H9 (cell line): ENCODE measurements at regions not wholly inside any gene's neighbourhood (a gene's known extent, or its start where the extent isn't known, plus 50 kb on each side); places are given as distances from the start of the nearest gene placed in this dataset.

ENCODE experiments used
- DNase-seq: peaks from one replicate; pipeline ENCODE4 v3.0.0-alpha.2; 2017
- H2AFZ ChIP-seq: one replicate; pipeline ENCODE4 v1.6.1; 2013; ENCODE audit warnings: mild to moderate bottlenecking, low read length, control low read depth, moderate library complexity
- H2AK5ac ChIP-seq: 2 replicates; pipeline ENCODE4 v1.6.1; 2013; ENCODE audit warnings: low read length, control low read depth, mixed read lengths; ENCODE audit not compliant: insufficient read length
- H2BK120ac ChIP-seq: one replicate; pipeline ENCODE4 v1.6.1; 2013; ENCODE audit warnings: low read depth, mild to moderate bottlenecking, low read length, control low read depth, inconsistent platforms; ENCODE audit not compliant: poor library complexity, severe bottlenecking
- H2BK12ac ChIP-seq: 2 replicates; pipeline ENCODE4 v1.6.1; 2013; ENCODE audit warnings: low read length, control low read depth, mixed read lengths, low read depth; ENCODE audit not compliant: insufficient read length
- H2BK15ac ChIP-seq: 2 replicates; pipeline ENCODE4 v1.6.1; 2013; ENCODE audit warnings: low read depth, low read length, control low read depth
- H2BK20ac ChIP-seq: one replicate; pipeline ENCODE4 v1.6.1; 2013; ENCODE audit warnings: low read depth, mild to moderate bottlenecking, low read length, control low read depth, inconsistent platforms; ENCODE audit not compliant: poor library complexity, severe bottlenecking
- H2BK5ac ChIP-seq: 2 replicates; pipeline ENCODE4 v1.6.1; 2013; ENCODE audit warnings: low read length, control low read depth, mixed read lengths; ENCODE audit not compliant: insufficient read length
- H3K14ac ChIP-seq: 2 replicates; pipeline ENCODE4 v1.6.1; 2013; ENCODE audit warnings: low read length, control low read depth; ENCODE audit not compliant: insufficient read depth
- H3K18ac ChIP-seq: 2 replicates; pipeline ENCODE4 v1.6.1; 2013; ENCODE audit warnings: low read depth, mild to moderate bottlenecking, mixed read lengths, low read length, control low read depth; ENCODE audit not compliant: insufficient read length
- H3K23ac ChIP-seq: 2 replicates; pipeline ENCODE4 v1.6.1; 2013; ENCODE audit warnings: low read length, control low read depth, mixed read lengths, low read depth; ENCODE audit not compliant: insufficient read length
- H3K23me2 ChIP-seq: 2 replicates; pipeline ENCODE4 v1.6.1; 2013; ENCODE audit warnings: low read depth, mild to moderate bottlenecking, mixed read lengths, low read length, control low read depth; ENCODE audit not compliant: insufficient read length, poor library complexity, severe bottlenecking
- H3K27ac ChIP-seq: 2 replicates; pipeline ENCODE4 v1.5.1; 2013; ENCODE audit warnings: low read length, control low read depth, mixed read lengths, low read depth; ENCODE audit not compliant: insufficient read length
- H3K27me3 ChIP-seq: 2 replicates; pipeline ENCODE4 v1.6.1; 2013; ENCODE audit warnings: low read length, control low read depth, inconsistent platforms; ENCODE audit not compliant: insufficient read depth
- H3K4ac ChIP-seq: 2 replicates; pipeline ENCODE4 v1.6.1; 2013; ENCODE audit warnings: low read depth, mild to moderate bottlenecking, control low read depth, inconsistent platforms, low read length, moderate library complexity
- H3K4me1 ChIP-seq: 2 replicates; pipeline ENCODE4 v1.6.1; 2013; ENCODE audit warnings: low read length, control low read depth, inconsistent platforms; ENCODE audit not compliant: insufficient read depth
- H3K4me2 ChIP-seq: 2 replicates; pipeline ENCODE4 v1.6.1; 2013; ENCODE audit warnings: low read length, control low read depth, mixed read lengths; ENCODE audit not compliant: insufficient read length, insufficient read depth
- H3K56ac ChIP-seq: 2 replicates; pipeline ENCODE4 v1.6.1; 2013; ENCODE audit warnings: low read depth, mild to moderate bottlenecking, mixed read lengths, low read length, control low read depth; ENCODE audit not compliant: insufficient read length
- H3K79me1 ChIP-seq: 2 replicates; pipeline ENCODE4 v1.6.1; 2013; ENCODE audit warnings: low read depth, mild to moderate bottlenecking, moderate library complexity, low read length, control low read depth, inconsistent platforms; ENCODE audit not compliant: insufficient read depth, poor library complexity, severe bottlenecking
- H3K79me2 ChIP-seq: 2 replicates; pipeline ENCODE4 v1.6.1; 2013; ENCODE audit warnings: low read length, control low read depth, inconsistent platforms; ENCODE audit not compliant: insufficient read depth
- H3K9ac ChIP-seq: 2 replicates; pipeline ENCODE4 v1.6.1; 2013; ENCODE audit warnings: low read length, control low read depth, mixed read lengths; ENCODE audit not compliant: insufficient read length; ENCODE audit errors: extremely low read depth
- H3K9me3 ChIP-seq: one replicate; pipeline ENCODE4 v1.6.1; 2013; ENCODE audit warnings: low read depth, low read length, inconsistent platforms; ENCODE audit not compliant: control insufficient read depth
- H3T11ph ChIP-seq: one replicate; pipeline ENCODE4 v1.6.1; 2013; ENCODE audit warnings: mild to moderate bottlenecking, low read length, control low read depth, inconsistent platforms
- H4K20me1 ChIP-seq: one replicate; pipeline ENCODE4 v1.6.1; 2013; ENCODE audit not compliant: control insufficient read depth, insufficient read length, insufficient read depth
- H4K5ac ChIP-seq: 2 replicates; pipeline ENCODE4 v1.6.1; 2013; ENCODE audit warnings: low read depth, mild to moderate bottlenecking, mixed read lengths, low read length, control low read depth; ENCODE audit not compliant: insufficient read length
- H4K8ac ChIP-seq: replicated peaks from 2 replicates; pipeline ENCODE4 v1.6.1; 2013; ENCODE audit warnings: low read length, control low read depth, mixed read lengths, low read depth; ENCODE audit not compliant: insufficient read length
- H4K91ac ChIP-seq: 2 replicates; pipeline ENCODE4 v1.6.1; 2013; ENCODE audit warnings: low read depth, mild to moderate bottlenecking, moderate library complexity, mixed read lengths, low read length, control low read depth; ENCODE audit not compliant: insufficient read length
- H3K27ac Mint-ChIP-seq, 3 experiments: 2 replicates in 2 of 3; 3 replicates in 1 of 3; pipeline ENCODE4 v1.8.0; 2020 to 2021; ENCODE audit warnings: mixed read lengths in 3 of 3, mild to moderate bottlenecking in 1 of 3, moderate library complexity in 1 of 3
- H3K27me3 Mint-ChIP-seq: 2 replicates; pipeline ENCODE4 v1.8.0; 2021; ENCODE audit warnings: low read depth, mild to moderate bottlenecking, moderate library complexity, mixed read lengths
- H3K36me3 Mint-ChIP-seq, 3 experiments: 2 replicates in 2 of 3; 3 replicates in 1 of 3; pipeline ENCODE4 v1.8.0; 2020 to 2021; ENCODE audit warnings: low read depth in 3 of 3, mixed read lengths in 3 of 3; ENCODE audit not compliant: insufficient read depth in 1 of 3
- H3K4me1 Mint-ChIP-seq, 2 experiments: 2 replicates each; pipeline ENCODE4 v1.8.0; 2020; ENCODE audit warnings: mixed read lengths in 2 of 2
- H3K4me3 Mint-ChIP-seq, 2 experiments: 2 replicates in 1 of 2; 3 replicates in 1 of 2; pipeline ENCODE4 v1.8.0; 2020 to 2021; ENCODE audit warnings: mild to moderate bottlenecking in 2 of 2, mixed read lengths in 2 of 2, moderate library complexity in 1 of 2
- H3K9me3 Mint-ChIP-seq, 2 experiments: 2 replicates in 1 of 2; 3 replicates in 1 of 2; pipeline ENCODE4 v1.8.0; 2020; ENCODE audit warnings: mild to moderate bottlenecking in 2 of 2, mixed read lengths in 2 of 2, moderate library complexity in 1 of 2
- WGBS: extraction: QIAGEN DNeasy Blood & Tissue Kit; methylation state at CpG from one replicate; pipeline ENCODE4 v1.1.7; 2013; ENCODE audit warnings: missing lambda C conversion rate, low lambda C conversion rate, mixed read lengths; ENCODE audit not compliant: insufficient read length; ENCODE audit errors: extremely low coverage; 5-methylcytosine and 5-hydroxymethylcytosine counted together
- TF ChIP-seq, protein P1 (sequence below): fragments of 200-600 bp; sonication (generic); conservative IDR thresholded peaks from 3 replicates; pipeline ENCODE4 v1.8.0; 2021; ENCODE audit warnings: antibody characterized with exemption, mild to moderate bottlenecking

DNA sequence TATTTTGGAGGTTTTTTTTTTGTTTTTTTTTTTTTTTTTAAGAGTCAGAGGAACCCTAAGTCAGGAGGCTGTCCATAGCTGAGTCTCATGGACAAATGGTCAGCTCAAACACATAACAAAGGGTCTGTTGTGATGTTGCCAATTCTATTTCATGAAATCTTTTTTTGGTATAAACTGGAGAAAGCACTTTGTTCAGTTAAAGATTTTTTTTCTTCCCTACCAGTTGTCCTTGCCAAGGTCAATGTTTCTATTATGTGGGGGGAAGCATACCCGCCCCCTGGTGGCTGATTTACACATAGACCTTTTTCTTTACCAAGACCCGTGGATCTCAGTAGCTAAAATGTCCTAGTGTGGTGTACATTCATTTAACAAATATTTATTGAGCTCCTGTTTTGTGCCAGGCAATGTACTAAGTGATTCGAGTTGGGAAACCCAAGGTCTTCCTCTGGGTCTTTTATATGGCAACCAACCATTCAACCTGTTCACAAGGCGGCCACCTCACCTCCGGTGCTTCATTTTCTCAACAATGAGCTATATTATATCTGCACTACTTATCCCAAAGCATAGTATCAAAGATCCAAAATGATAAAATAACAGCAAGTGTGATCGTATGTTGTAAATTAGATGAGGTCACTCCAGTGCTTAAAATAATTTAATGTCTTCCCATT lies 214.5 kb downstream of the PAH start:
- Histone ChIP-seq H4K8ac (no peak overlapping the region), H4K5ac (no peak overlapping the region), H3K79me2 (no peaks in the 10 kb centered on the region), H3K4me1 (no peaks in the 10 kb centered on the region), H4K91ac (no peak overlapping the region), H3K18ac (no peak overlapping the region), H2AFZ (no peak overlapping the region), H4K20me1 (no peaks in the 10 kb centered on the region), H3K79me1 (no peaks in the 10 kb centered on the region), H2BK120ac (no peak overlapping the region), H2BK20ac (no peak overlapping the region), H3K4ac (no peak overlapping the region), H2BK12ac (no peak overlapping the region), H3K4me2 (no peak overlapping the region), H3K14ac (no peak overlapping the region), H3T11ph (no peak overlapping the region), H3K27me3 (no peaks in the 10 kb centered on the region), H3K23ac (no peak overlapping the region), H3K23me2 (no peaks in the 10 kb centered on the region), H3K56ac (no peak overlapping the region), H3K9me3 (no peaks in the 10 kb centered on the region), H2AK5ac (no peak overlapping the region), H3K27ac (no peak overlapping the region), H2BK15ac (no peak overlapping the region), H3K9ac (no peak overlapping the region), H2BK5ac (no peak overlapping the region)
- Mint-ChIP-seq H3K27ac (no peak overlapping the region), H3K9me3 (no peaks in the 10 kb centered on the region), H3K27me3 (no peaks in the 10 kb centered on the region), H3K4me1 (peaks cover 4 to 5% of the 10 kb centered on the region in 2 experiments; a peak in 3 of 4 replicates), H3K4me3 (no peak overlapping the region), H3K36me3 (no peaks in the 10 kb centered on the region)
- TF ChIP-seq, protein P1, sequence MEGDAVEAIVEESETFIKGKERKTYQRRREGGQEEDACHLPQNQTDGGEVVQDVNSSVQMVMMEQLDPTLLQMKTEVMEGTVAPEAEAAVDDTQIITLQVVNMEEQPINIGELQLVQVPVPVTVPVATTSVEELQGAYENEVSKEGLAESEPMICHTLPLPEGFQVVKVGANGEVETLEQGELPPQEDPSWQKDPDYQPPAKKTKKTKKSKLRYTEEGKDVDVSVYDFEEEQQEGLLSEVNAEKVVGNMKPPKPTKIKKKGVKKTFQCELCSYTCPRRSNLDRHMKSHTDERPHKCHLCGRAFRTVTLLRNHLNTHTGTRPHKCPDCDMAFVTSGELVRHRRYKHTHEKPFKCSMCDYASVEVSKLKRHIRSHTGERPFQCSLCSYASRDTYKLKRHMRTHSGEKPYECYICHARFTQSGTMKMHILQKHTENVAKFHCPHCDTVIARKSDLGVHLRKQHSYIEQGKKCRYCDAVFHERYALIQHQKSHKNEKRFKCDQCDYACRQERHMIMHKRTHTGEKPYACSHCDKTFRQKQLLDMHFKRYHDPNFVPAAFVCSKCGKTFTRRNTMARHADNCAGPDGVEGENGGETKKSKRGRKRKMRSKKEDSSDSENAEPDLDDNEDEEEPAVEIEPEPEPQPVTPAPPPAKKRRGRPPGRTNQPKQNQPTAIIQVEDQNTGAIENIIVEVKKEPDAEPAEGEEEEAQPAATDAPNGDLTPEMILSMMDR: peak; percentile 74
- no CpG with 5 or more reads among the region's 6 CpGs for WGBS
- peak; percentile 57 for DNase-seq
